ENCODE measurements at regions not wholly inside any gene's neighbourhood (a gene's known extent, or its start where the extent isn't known, plus 50 kb on each side); places are given as distances from the start of the nearest gene placed in this dataset.

DNA sequence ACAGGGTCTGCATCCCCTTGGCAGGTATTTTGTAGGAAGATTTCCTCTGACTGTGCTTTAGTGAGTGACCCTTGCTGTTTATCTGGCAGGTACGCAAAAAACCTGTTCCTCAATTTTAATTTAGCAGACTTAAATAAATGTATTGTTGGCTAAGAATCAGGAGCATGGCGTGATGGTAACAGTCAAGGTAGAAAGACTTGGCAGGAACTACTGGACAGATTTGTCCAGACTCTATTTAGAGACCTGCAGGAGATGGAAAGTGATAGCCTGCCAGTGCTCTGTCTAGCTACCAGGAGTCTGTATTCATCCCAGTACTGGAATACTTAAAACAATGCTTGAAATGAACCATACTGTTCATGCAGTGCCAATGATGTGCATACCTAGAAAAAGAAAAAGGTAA, 78.8 kb upstream of the MAST4 start:
- no peaks in the 10 kb centered on the region for H3K27me3 ChIP-seq (ENCODE audit: control insufficient read depth, insufficient read depth, low read length, poor library complexity, severe bottlenecking)
- H3K36me3 ChIP-seq (ENCODE audit: control insufficient read depth, insufficient read depth, low read length) = no peaks in the 10 kb centered on the region
- H3K27me3 Mint-ChIP-seq (ENCODE audit: insufficient read depth) = peaks cover 7% of the 10 kb centered on the region
- H3K27ac ChIP-seq (ENCODE audit: low read depth, low read length) = no peak overlapping the region
- H3K4me1 Mint-ChIP-seq = peaks cover 17% of the 10 kb centered on the region
- no peak overlapping the region for H3K27ac Mint-ChIP-seq
- no peak for DNase-seq
- H3K4me3 ChIP-seq (ENCODE audit: low read length) = peak overlapping the region; percentile 6
- peaks cover 4% of the 10 kb centered on the region for H3K4me1 ChIP-seq (ENCODE audit: control insufficient read depth, insufficient read depth, low read length)
- H3K4me3 Mint-ChIP-seq = no peak overlapping the region
- WGBS, 2 experiments (ENCODE audit: insufficient coverage in 1 of 2, insufficient read length in 1 of 2) = 65 to 89% methylated on average over 2 of the region's 2 CpGs
- no peak overlapping the region for H3K9ac ChIP-seq (ENCODE audit: extremely low read depth, low read length, poor library complexity, severe bottlenecking)
- peaks cover 25% of the 10 kb centered on the region for H3K9me3 Mint-ChIP-seq
- H3K36me3 Mint-ChIP-seq (ENCODE audit: low read depth) = peaks cover 4% of the 10 kb centered on the region
- TF ChIP-seq, protein P1, sequence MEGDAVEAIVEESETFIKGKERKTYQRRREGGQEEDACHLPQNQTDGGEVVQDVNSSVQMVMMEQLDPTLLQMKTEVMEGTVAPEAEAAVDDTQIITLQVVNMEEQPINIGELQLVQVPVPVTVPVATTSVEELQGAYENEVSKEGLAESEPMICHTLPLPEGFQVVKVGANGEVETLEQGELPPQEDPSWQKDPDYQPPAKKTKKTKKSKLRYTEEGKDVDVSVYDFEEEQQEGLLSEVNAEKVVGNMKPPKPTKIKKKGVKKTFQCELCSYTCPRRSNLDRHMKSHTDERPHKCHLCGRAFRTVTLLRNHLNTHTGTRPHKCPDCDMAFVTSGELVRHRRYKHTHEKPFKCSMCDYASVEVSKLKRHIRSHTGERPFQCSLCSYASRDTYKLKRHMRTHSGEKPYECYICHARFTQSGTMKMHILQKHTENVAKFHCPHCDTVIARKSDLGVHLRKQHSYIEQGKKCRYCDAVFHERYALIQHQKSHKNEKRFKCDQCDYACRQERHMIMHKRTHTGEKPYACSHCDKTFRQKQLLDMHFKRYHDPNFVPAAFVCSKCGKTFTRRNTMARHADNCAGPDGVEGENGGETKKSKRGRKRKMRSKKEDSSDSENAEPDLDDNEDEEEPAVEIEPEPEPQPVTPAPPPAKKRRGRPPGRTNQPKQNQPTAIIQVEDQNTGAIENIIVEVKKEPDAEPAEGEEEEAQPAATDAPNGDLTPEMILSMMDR (conservative IDR thresholded peaks at IDR 0.05) = no peak
- H3K9me3 ChIP-seq (ENCODE audit: control insufficient read depth, low read length) = peaks cover 37% of the 10 kb centered on the region

DNA sequence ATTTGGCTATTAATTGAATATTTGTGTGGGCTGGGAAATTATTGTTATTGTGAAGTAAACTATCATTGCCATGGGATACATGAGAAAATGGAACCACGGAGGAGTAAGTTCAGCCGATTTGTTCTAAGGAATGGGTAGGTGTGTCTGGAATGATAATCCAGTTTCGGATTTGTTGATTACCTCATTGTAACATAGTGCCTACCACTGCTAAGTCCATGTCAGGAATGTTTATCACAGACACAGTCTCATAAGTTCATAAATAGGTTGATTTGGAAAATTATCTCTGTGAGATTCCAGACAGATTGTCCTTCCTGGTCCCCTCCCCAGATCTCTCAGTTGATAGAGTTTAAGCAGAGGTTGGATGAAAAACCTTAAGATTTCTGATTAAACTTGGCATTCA, 78.1 kb upstream of the MAST4 start:
- no peak for DNase-seq
- Histone ChIP-seq H3K27ac (ENCODE audit: low read depth, low read length) (no peak overlapping the region), H3K9ac (ENCODE audit: extremely low read depth, low read length, poor library complexity, severe bottlenecking) (no peak overlapping the region), H3K4me1 (ENCODE audit: control insufficient read depth, insufficient read depth, low read length) (peaks cover 4% of the 10 kb centered on the region), H3K36me3 (ENCODE audit: control insufficient read depth, insufficient read depth, low read length) (no peaks in the 10 kb centered on the region), H3K9me3 (ENCODE audit: control insufficient read depth, low read length) (peaks cover 37% of the 10 kb centered on the region), H3K4me3 (ENCODE audit: low read length) (peak overlapping the region; percentile 6), H3K27me3 (ENCODE audit: control insufficient read depth, insufficient read depth, low read length, poor library complexity, severe bottlenecking) (no peaks in the 10 kb centered on the region)
- Mint-ChIP-seq H3K9me3 (peaks cover 25% of the 10 kb centered on the region), H3K36me3 (ENCODE audit: low read depth) (peaks cover 4% of the 10 kb centered on the region), H3K27me3 (ENCODE audit: insufficient read depth) (peaks cover 7% of the 10 kb centered on the region), H3K27ac (no peak overlapping the region), H3K4me3 (no peak overlapping the region), H3K4me1 (peaks cover 17% of the 10 kb centered on the region)
- TF ChIP-seq, protein P1 (conservative IDR thresholded peaks at IDR 0.05) = no peak
- 90% methylated on average over 3 of the region's 3 CpGs; no CpG with 5 or more reads in 1 of the 2 experiments for WGBS, 2 experiments (ENCODE audit: insufficient coverage in 1 of 2, insufficient read length in 1 of 2)

DNA sequence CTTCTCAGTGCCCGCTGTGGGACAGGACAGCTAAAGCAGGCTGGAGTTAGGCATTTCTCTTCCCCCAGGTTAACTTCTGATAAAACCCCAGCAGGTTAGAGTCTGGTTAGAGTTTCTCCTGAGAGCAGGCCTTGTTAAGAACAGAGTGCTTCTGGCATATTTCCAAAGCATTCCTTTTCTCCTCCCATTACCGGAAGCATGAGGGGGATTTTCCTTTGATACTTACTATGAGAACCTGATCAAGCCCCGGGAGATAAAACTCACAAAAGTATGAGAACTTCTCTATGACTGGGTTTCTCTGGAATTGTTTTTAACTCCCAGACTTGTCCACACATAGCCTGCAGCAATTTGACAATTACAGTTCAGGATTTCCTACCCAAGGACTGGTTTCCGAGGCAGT, 77.4 kb upstream of the MAST4 start:
- Histone ChIP-seq H3K4me1 (ENCODE audit: control insufficient read depth, insufficient read depth, low read length) (peaks cover 4% of the 10 kb centered on the region), H3K27ac (ENCODE audit: low read depth, low read length) (no peak overlapping the region), H3K9ac (ENCODE audit: extremely low read depth, low read length, poor library complexity, severe bottlenecking) (no peak overlapping the region), H3K4me3 (ENCODE audit: low read length) (peak overlapping the region; percentile 46), H3K27me3 (ENCODE audit: control insufficient read depth, insufficient read depth, low read length, poor library complexity, severe bottlenecking) (no peaks in the 10 kb centered on the region), H3K36me3 (ENCODE audit: control insufficient read depth, insufficient read depth, low read length) (no peaks in the 10 kb centered on the region), H3K9me3 (ENCODE audit: control insufficient read depth, low read length) (peaks cover 37% of the 10 kb centered on the region)
- TF ChIP-seq, protein P1 (conservative IDR thresholded peaks at IDR 0.05) = no peak
- Mint-ChIP-seq H3K36me3 (ENCODE audit: low read depth) (peaks cover 4% of the 10 kb centered on the region), H3K4me1 (peaks cover 17% of the 10 kb centered on the region), H3K27ac (no peak overlapping the region), H3K9me3 (peaks cover 25% of the 10 kb centered on the region), H3K27me3 (ENCODE audit: insufficient read depth) (peaks cover 7% of the 10 kb centered on the region), H3K4me3 (no peak overlapping the region)
- 98 to 100% methylated on average over 2 to 4 of the region's 4 CpGs for WGBS, 2 experiments (ENCODE audit: insufficient coverage in 1 of 2, insufficient read length in 1 of 2)
- DNase-seq = no peak

Data from endodermal cell (in vitro differentiated cells).